ENCODE measurements at regions not wholly inside any gene's neighbourhood (a gene's known extent, or its start where the extent isn't known, plus 50 kb on each side); places are given as distances from the start of the nearest gene placed in this dataset.

DNA sequence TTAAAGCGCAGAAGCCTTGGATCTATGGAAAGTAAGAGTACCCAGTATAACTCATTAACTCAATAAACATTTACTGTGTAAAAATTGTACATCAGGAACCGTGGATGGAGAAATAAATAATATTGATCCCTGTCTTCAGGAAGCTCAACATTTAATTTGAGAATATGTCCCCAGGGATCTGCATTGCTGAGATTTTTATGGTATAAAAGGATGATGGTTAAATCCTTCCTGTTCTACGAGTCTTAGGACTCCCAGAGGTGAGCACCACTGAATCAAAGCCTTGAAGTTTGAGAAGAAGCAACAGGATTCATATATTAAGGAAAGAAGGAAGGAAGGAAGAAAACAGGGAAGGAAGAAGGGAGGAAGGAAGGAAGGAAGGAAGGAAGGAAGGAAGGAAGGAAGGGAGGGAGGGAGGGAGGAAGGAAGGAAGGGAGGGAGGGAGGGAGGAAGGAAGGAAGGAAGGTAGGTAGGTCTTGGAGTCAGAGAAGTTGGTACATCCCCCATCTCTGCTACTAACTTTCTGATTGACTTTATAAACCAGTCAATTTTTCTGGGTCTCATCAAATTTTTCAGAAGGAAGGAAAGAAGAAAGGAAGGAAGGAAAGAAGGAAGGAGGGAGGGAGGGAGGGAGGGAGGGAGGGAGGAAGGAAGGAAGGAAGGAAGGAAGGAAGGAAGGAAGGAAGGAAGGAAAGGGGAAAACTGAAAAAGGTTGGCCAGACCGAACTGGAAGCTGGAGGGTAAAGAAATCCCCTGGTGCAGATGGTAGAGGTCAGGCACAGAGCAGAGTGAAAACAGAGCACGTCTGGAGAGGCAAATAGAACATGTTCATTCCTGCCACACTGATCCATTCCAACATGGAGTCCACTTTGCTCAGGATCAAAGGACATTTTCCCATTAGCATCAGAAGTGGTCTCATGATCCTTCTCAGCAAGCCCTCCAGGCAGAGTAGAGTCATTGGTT, 422.2 kb upstream of the CDH11 start:
- TF ChIP-seq MXD4 (CRISPR knock-in tag; IDR thresholded peaks at IDR 0.05; ENCODE audit: borderline replicate concordance) (no peak), CDX4 (CRISPR knock-in tag; IDR thresholded peaks at IDR 0.05; ENCODE audit: borderline replicate concordance) (no peak), CREB1 (CRISPR knock-in tag; IDR thresholded peaks at IDR 0.05) (no peak), CBFB (CRISPR knock-in tag; IDR thresholded peaks at IDR 0.05; ENCODE audit: low read depth) (no peak)
- TF ChIP-seq, protein P1, sequence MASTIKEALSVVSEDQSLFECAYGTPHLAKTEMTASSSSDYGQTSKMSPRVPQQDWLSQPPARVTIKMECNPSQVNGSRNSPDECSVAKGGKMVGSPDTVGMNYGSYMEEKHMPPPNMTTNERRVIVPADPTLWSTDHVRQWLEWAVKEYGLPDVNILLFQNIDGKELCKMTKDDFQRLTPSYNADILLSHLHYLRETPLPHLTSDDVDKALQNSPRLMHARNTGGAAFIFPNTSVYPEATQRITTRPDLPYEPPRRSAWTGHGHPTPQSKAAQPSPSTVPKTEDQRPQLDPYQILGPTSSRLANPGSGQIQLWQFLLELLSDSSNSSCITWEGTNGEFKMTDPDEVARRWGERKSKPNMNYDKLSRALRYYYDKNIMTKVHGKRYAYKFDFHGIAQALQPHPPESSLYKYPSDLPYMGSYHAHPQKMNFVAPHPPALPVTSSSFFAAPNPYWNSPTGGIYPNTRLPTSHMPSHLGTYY (CRISPR knock-in tag; IDR thresholded peaks at IDR 0.05), result no peak
- TF ChIP-seq, protein P2, sequence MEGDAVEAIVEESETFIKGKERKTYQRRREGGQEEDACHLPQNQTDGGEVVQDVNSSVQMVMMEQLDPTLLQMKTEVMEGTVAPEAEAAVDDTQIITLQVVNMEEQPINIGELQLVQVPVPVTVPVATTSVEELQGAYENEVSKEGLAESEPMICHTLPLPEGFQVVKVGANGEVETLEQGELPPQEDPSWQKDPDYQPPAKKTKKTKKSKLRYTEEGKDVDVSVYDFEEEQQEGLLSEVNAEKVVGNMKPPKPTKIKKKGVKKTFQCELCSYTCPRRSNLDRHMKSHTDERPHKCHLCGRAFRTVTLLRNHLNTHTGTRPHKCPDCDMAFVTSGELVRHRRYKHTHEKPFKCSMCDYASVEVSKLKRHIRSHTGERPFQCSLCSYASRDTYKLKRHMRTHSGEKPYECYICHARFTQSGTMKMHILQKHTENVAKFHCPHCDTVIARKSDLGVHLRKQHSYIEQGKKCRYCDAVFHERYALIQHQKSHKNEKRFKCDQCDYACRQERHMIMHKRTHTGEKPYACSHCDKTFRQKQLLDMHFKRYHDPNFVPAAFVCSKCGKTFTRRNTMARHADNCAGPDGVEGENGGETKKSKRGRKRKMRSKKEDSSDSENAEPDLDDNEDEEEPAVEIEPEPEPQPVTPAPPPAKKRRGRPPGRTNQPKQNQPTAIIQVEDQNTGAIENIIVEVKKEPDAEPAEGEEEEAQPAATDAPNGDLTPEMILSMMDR (IDR thresholded peaks at IDR 0.05), result no peak

Data from WTC11 (cell line).